Progenitor cell of endocrine pancreas (in vitro differentiated cells): ENCODE measurements at regions not wholly inside any gene's neighbourhood (a gene's known extent, or its start where the extent isn't known, plus 50 kb on each side); places are given as distances from the start of the nearest gene placed in this dataset.
A peak's percentile ranks its signal among the peaks of the same experiment; 100 is the strongest.

Source experiments
- DNase-seq: peaks from one replicate; pipeline ENCODE4 v3.0.0; 2021; ENCODE audit warnings: low spot score; ENCODE audit not compliant: unreplicated experiment
- H3K27ac Mint-ChIP-seq: 2 replicates; pipeline ENCODE4 v1.8.0; 2021; ENCODE audit warnings: mild to moderate bottlenecking, moderate library complexity, mixed read lengths
- H3K27me3 Mint-ChIP-seq: 2 replicates; pipeline ENCODE4 v1.8.0; 2021; ENCODE audit warnings: mixed read lengths
- H3K36me3 Mint-ChIP-seq: 2 replicates; pipeline ENCODE4 v1.8.0; 2022; ENCODE audit warnings: mixed read lengths; ENCODE audit not compliant: insufficient read depth
- H3K4me1 Mint-ChIP-seq: 2 replicates; pipeline ENCODE4 v1.8.0; 2021; ENCODE audit warnings: low read depth, mixed read lengths
- H3K4me3 Mint-ChIP-seq: 2 replicates; pipeline ENCODE4 v1.8.0; 2021; ENCODE audit warnings: low read depth, mild to moderate bottlenecking, moderate library complexity, mixed read lengths
- H3K9me3 Mint-ChIP-seq: 2 replicates; pipeline ENCODE4 v1.8.0; 2021; ENCODE audit warnings: low read depth, mixed read lengths
- CTCF ChIP-seq: fragments of 200-600 bp; sonication (generic); IDR thresholded peaks from one replicate; pipeline ENCODE4 v1.5.0; 2021; ENCODE audit warnings: antibody characterized with exemption, mild to moderate bottlenecking; ENCODE audit not compliant: unreplicated experiment

GRCh38 chr3:78516937-78517336 lies 1250.9 kb downstream of the ROBO1 start:
- Mint-ChIP-seq H3K4me1 (no peaks in the 10 kb centered on the region), H3K4me3 (no peak overlapping the region), H3K27ac (peak overlapping the region; percentile 71), H3K9me3 (peaks cover 3% of the 10 kb centered on the region), H3K27me3 (no peaks in the 10 kb centered on the region), H3K36me3 (no peaks in the 10 kb centered on the region)
- no peak for TF ChIP-seq CTCF
- no peak for DNase-seq

GRCh38 chr3:78517965-78518364 lies 1249.8 kb downstream of the ROBO1 start:
- Mint-ChIP-seq H3K36me3 (no peaks in the 10 kb centered on the region), H3K9me3 (no peaks in the 10 kb centered on the region), H3K4me3 (no peak overlapping the region), H3K27ac (no peak overlapping the region), H3K4me1 (no peaks in the 10 kb centered on the region), H3K27me3 (no peaks in the 10 kb centered on the region)
- DNase-seq: no peak
- TF ChIP-seq CTCF: no peak

- TF ChIP-seq CTCF: no peak
- H3K4me3 Mint-ChIP-seq: no peak overlapping the region
- no peaks in the 10 kb centered on the region for H3K27me3 Mint-ChIP-seq
- H3K27ac Mint-ChIP-seq: no peak overlapping the region
- no peak for DNase-seq
- H3K9me3 Mint-ChIP-seq: no peaks in the 10 kb centered on the region
- H3K4me1 Mint-ChIP-seq: no peaks in the 10 kb centered on the region
- H3K36me3 Mint-ChIP-seq: no peaks in the 10 kb centered on the region
Measured at GRCh38 chr3:78519281-78519680, 1248.5 kb downstream of the ROBO1 start.

- DNase-seq: no peak
- Mint-ChIP-seq H3K27me3 (no peaks in the 10 kb centered on the region), H3K36me3 (no peaks in the 10 kb centered on the region), H3K4me1 (no peaks in the 10 kb centered on the region), H3K4me3 (no peak overlapping the region), H3K9me3 (no peaks in the 10 kb centered on the region), H3K27ac (no peak overlapping the region)
- no peak for TF ChIP-seq CTCF
Measured at GRCh38 chr3:78529601-78530000, 1238.2 kb downstream of the ROBO1 start.

GRCh38 chr3:78540485-78540884 lies 1227.3 kb downstream of the ROBO1 start:
- Mint-ChIP-seq H3K27ac (no peak overlapping the region), H3K4me3 (no peak overlapping the region), H3K36me3 (no peaks in the 10 kb centered on the region), H3K9me3 (peaks cover 10% of the 10 kb centered on the region), H3K27me3 (no peaks in the 10 kb centered on the region), H3K4me1 (no peaks in the 10 kb centered on the region)
- TF ChIP-seq CTCF: no peak
- DNase-seq: no peak
